GM12878 (cell line): ENCODE measurements at regions not wholly inside any gene's neighbourhood (a gene's known extent, or its start where the extent isn't known, plus 50 kb on each side); places are given as distances from the start of the nearest gene placed in this dataset.

Experiments
- ATF7 ChIP-seq: fragments of 450-650 bp; IDR thresholded peaks from 2 replicates; pipeline ENCODE4 v1.6.1; 2016; ENCODE audit warnings: low read depth, mild to moderate bottlenecking
- CBX5 ChIP-seq: sonication (generic); IDR thresholded peaks from 2 replicates; pipeline ENCODE4 v1.6.1; 2016; ENCODE audit warnings: low read depth, moderate library complexity, mild to moderate bottlenecking, inconsistent platforms
- CEBPB ChIP-seq, 2 experiments: fragments of 150-350 bp in 1 of 2; IDR thresholded peaks; 2 replicates each; pipeline ENCODE4 v1.6.1; 2012 to 2014; ENCODE audit warnings: low read depth in 2 of 2, low read length in 2 of 2, borderline replicate concordance in 1 of 2, inconsistent platforms in 1 of 2
- CHD1 ChIP-seq: IDR thresholded peaks from 2 replicates; pipeline ENCODE4 v1.6.1; 2012; ENCODE audit warnings: low read depth, low read length, improper control_type of control experiment
- CTCF ChIP-seq, 3 experiments: IDR thresholded peaks in 2 of 3; conservative IDR thresholded peaks in 1 of 3; 2 replicates each; pipeline ENCODE4 v1.5.1; 2011; ENCODE audit warnings: low read depth in 3 of 3, low read length in 3 of 3, mild to moderate bottlenecking in 3 of 3, control low read depth in 2 of 3, moderate library complexity in 2 of 3, inconsistent platforms in 1 of 3, mixed read lengths in 1 of 3; ENCODE audit not compliant: control insufficient read depth in 2 of 3, insufficient read depth in 1 of 3; ENCODE audit errors: extremely low read depth in 1 of 3
- E2F4 ChIP-seq: IDR thresholded peaks from 2 replicates; pipeline ENCODE4 v1.6.1; 2012; ENCODE audit warnings: low read depth, low read length, improper control_type of control experiment
- E2F8 ChIP-seq: fragments of 450-650 bp; IDR thresholded peaks from 2 replicates; pipeline ENCODE4 v1.6.1; 2018; ENCODE audit warnings: mild to moderate bottlenecking, low read depth, moderate library complexity; ENCODE audit not compliant: partially characterized antibody
- ESRRA ChIP-seq: IDR thresholded peaks from 2 replicates; pipeline ENCODE4 v1.6.1; 2012; ENCODE audit warnings: mild to moderate bottlenecking, low read length, improper control_type of control experiment
- HDAC2 ChIP-seq: fragments of 200-600 bp; sonication (generic); IDR thresholded peaks from 2 replicates; pipeline ENCODE4 v1.6.1; 2017
- IKZF1 ChIP-seq: fragments of 450-650 bp; conservative IDR thresholded peaks from 2 replicates; pipeline ENCODE4 v1.6.1; 2017; ENCODE audit warnings: antibody characterized with exemption, mild to moderate bottlenecking
- JUNB ChIP-seq: IDR thresholded peaks from 2 replicates; pipeline ENCODE4 v1.6.1; 2016; ENCODE audit warnings: antibody characterized with exemption, mild to moderate bottlenecking
- KAT2A ChIP-seq: conservative IDR thresholded peaks from 2 replicates; pipeline ENCODE4 v1.6.1; 2011; ENCODE audit warnings: low read depth, low read length; ENCODE audit not compliant: control insufficient read depth
- KDM1A ChIP-seq: fragments of 200-600 bp; sonication (generic); IDR thresholded peaks from 2 replicates; pipeline ENCODE4 v1.6.1; 2016; ENCODE audit warnings: borderline replicate concordance
- MEF2A ChIP-seq: IDR thresholded peaks from 2 replicates; pipeline ENCODE4 v1.6.1; 2011; ENCODE audit warnings: low read depth, mild to moderate bottlenecking, low read length, moderate library complexity; ENCODE audit not compliant: insufficient read depth
- MTA2 ChIP-seq: fragments of 450-650 bp; IDR thresholded peaks from 2 replicates; pipeline ENCODE4 v1.6.1; 2016; ENCODE audit warnings: low read depth, mild to moderate bottlenecking, moderate library complexity
- MTA3 ChIP-seq: IDR thresholded peaks from 2 replicates; pipeline ENCODE4 v1.6.1; 2012; ENCODE audit warnings: low read length, inconsistent platforms, borderline replicate concordance
- NFYA ChIP-seq: IDR thresholded peaks from 2 replicates; pipeline ENCODE4 v1.6.1; 2011; ENCODE audit warnings: low read depth, mild to moderate bottlenecking, low read length, improper control_type of control experiment, borderline replicate concordance
- POLR2A ChIP-seq: IDR thresholded peaks from 2 replicates; pipeline ENCODE4 v1.6.1; 2011; ENCODE audit warnings: low read depth, mild to moderate bottlenecking, low read length
- POU2F2 ChIP-seq: IDR thresholded peaks from 3 replicates; pipeline ENCODE4 v1.6.1; 2011; ENCODE audit warnings: low read depth, mild to moderate bottlenecking, low read length, borderline replicate concordance
- RCOR1 ChIP-seq: conservative IDR thresholded peaks from 2 replicates; pipeline ENCODE4 v1.6.1; 2012; ENCODE audit warnings: low read depth, low read length, improper control_type of control experiment
- SMARCA5 ChIP-seq: fragments of 450-650 bp; IDR thresholded peaks from 2 replicates; pipeline ENCODE4 v1.6.1; 2017; ENCODE audit warnings: mild to moderate bottlenecking
- SREBF2 ChIP-seq: IDR thresholded peaks from 2 replicates; pipeline ENCODE4 v1.6.1; 2012; ENCODE audit warnings: mild to moderate bottlenecking, low read length
- STAT3 ChIP-seq: IDR thresholded peaks from 2 replicates; pipeline ENCODE4 v1.6.1; 2011; ENCODE audit warnings: low read depth, low read length, improper control_type of control experiment
- WRNIP1 ChIP-seq: IDR thresholded peaks from 2 replicates; pipeline ENCODE4 v1.6.1; 2011; ENCODE audit warnings: low read depth, low read length, improper control_type of control experiment, borderline replicate concordance
- YBX1 ChIP-seq: fragments of 450-650 bp; IDR thresholded peaks from 2 replicates; pipeline ENCODE4 v1.6.1; 2016; ENCODE audit warnings: antibody characterized with exemption
- ZNF207 ChIP-seq: fragments of 450-650 bp; IDR thresholded peaks from 2 replicates; pipeline ENCODE4 v1.6.1; 2014; ENCODE audit warnings: antibody characterized with exemption, mild to moderate bottlenecking, borderline replicate concordance
- ZNF217 ChIP-seq: fragments of 450-650 bp; IDR thresholded peaks from 2 replicates; pipeline ENCODE4 v1.6.1; 2017; ENCODE audit warnings: antibody characterized with exemption, mild to moderate bottlenecking
- ZZZ3 ChIP-seq: IDR thresholded peaks from 2 replicates; pipeline ENCODE4 v1.6.1; 2011; ENCODE audit warnings: low read depth; ENCODE audit not compliant: control insufficient read depth, insufficient read length
- TF ChIP-seq, protein P1 (sequence below): fragments of 450-650 bp; IDR thresholded peaks from 2 replicates; pipeline ENCODE4 v1.6.1; 2016; ENCODE audit warnings: mild to moderate bottlenecking

DNA sequence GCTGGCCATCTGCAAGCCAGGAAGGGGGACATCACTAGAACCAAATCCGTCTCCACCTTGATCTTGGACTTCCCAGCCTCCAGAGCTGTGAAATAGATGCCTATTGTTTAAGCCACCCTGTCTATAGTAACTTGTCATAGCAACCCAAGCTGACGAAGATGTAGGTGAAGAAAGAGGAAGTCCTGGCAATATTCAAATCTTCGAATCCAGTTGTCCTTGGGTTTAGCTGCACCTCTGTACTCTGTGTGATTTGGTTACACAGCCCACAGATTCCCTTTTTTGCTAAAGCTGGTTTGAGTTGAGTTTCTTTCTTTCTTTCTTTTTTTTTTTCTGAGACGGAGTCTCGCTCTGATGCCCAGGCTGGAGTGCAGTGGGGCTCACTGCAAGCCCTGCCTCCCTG lies 68.0 kb upstream of the XCR1 start (continued):
- TF ChIP-seq MTA2, result peak; percentile 68; the same call in 1 of the 2 replicates
- TF ChIP-seq E2F8, result no peak
- TF ChIP-seq ZZZ3, result no peak
- TF ChIP-seq KAT2A, result no peak
- TF ChIP-seq POLR2A, result no peak
- TF ChIP-seq MTA3, result peak; percentile 66; the same call in 1 of the 2 replicates
- no peak for TF ChIP-seq HDAC2
- TF ChIP-seq RCOR1, result no peak
- no peak for TF ChIP-seq CHD1
- TF ChIP-seq POU2F2, result peak; percentile 96
- TF ChIP-seq NFYA, result no peak
- TF ChIP-seq IKZF1, result peak; percentile 75
- TF ChIP-seq STAT3, result no peak
- TF ChIP-seq ZNF207, result no peak
- TF ChIP-seq CBX5, result peak; percentile 65; the same call in 1 of the 2 replicates
- TF ChIP-seq ZNF217, result peak; percentile 69; the same call in 1 of the 2 replicates
- peak; percentile 56; the same call in 1 of the 2 replicates for TF ChIP-seq ATF7
- 0 out of 2 replicates have a peak, but pooled peaks have one; percentile 32 for TF ChIP-seq MEF2A
- TF ChIP-seq CEBPB (IDR thresholded peaks at IDR 0.05; ENCODE audit: borderline replicate concordance in 1 of 2, low read depth in 2 of 2, low read length in 2 of 2), result no peak
- TF ChIP-seq JUNB, result peak; percentile 59
- no peak for TF ChIP-seq ESRRA
- TF ChIP-seq YBX1, result no peak
- TF ChIP-seq WRNIP1, result no peak
- no peak for TF ChIP-seq SMARCA5
- no peak for TF ChIP-seq E2F4
- TF ChIP-seq, protein P1, sequence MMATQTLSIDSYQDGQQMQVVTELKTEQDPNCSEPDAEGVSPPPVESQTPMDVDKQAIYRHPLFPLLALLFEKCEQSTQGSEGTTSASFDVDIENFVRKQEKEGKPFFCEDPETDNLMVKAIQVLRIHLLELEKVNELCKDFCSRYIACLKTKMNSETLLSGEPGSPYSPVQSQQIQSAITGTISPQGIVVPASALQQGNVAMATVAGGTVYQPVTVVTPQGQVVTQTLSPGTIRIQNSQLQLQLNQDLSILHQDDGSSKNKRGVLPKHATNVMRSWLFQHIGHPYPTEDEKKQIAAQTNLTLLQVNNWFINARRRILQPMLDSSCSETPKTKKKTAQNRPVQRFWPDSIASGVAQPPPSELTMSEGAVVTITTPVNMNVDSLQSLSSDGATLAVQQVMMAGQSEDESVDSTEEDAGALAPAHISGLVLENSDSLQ, result no peak; the same call in 1 of the 2 replicates
- no peak for TF ChIP-seq SREBF2
- TF ChIP-seq KDM1A, result no peak
- no peak for TF ChIP-seq CTCF (IDR thresholded peaks at IDR 0.05 in 2 of 3, conservative IDR thresholded peaks at IDR 0.05 in 1 of 3; ENCODE audit: control insufficient read depth in 2 of 3, extremely low read depth in 1 of 3, insufficient read depth in 1 of 3, low read depth in 3 of 3, low read length in 3 of 3)
